ENCODE measurements at regions not wholly inside any gene's neighbourhood (a gene's known extent, or its start where the extent isn't known, plus 50 kb on each side); places are given as distances from the start of the nearest gene placed in this dataset.
A peak's percentile ranks its signal among the peaks of the same experiment; 100 is the strongest.

DNA sequence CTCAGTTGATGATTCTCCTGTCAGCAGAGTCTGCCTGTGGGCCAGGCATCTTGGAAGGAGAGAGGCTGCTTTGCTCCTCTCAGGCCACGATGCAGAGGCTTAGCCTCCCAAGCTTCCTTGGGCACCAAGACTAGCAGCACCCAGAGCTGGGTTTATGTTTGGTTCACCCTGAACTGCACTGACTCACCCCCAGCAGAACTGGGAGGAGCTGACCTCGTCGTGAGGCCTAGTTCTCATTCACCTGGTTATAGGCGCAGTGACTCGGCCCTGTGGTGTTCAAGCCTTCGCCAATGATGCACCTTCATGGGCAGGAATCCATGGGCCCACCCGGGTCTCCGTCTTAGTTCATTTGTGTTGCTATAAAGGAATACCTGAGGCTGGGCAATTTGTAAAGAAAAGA lies 122.0 kb upstream of the ZNF438 start:
- TF ChIP-seq, protein P1, sequence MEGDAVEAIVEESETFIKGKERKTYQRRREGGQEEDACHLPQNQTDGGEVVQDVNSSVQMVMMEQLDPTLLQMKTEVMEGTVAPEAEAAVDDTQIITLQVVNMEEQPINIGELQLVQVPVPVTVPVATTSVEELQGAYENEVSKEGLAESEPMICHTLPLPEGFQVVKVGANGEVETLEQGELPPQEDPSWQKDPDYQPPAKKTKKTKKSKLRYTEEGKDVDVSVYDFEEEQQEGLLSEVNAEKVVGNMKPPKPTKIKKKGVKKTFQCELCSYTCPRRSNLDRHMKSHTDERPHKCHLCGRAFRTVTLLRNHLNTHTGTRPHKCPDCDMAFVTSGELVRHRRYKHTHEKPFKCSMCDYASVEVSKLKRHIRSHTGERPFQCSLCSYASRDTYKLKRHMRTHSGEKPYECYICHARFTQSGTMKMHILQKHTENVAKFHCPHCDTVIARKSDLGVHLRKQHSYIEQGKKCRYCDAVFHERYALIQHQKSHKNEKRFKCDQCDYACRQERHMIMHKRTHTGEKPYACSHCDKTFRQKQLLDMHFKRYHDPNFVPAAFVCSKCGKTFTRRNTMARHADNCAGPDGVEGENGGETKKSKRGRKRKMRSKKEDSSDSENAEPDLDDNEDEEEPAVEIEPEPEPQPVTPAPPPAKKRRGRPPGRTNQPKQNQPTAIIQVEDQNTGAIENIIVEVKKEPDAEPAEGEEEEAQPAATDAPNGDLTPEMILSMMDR (IDR thresholded peaks at IDR 0.05; ENCODE audit: low read depth, low read length, missing control alignments), result no peak
- no peak for DNase-seq (ENCODE audit: extremely low read depth, low read depth)
- H3K4me3 ChIP-seq (replicated peaks; ENCODE audit: low read depth, low read length), result no peak overlapping the region

DNA sequence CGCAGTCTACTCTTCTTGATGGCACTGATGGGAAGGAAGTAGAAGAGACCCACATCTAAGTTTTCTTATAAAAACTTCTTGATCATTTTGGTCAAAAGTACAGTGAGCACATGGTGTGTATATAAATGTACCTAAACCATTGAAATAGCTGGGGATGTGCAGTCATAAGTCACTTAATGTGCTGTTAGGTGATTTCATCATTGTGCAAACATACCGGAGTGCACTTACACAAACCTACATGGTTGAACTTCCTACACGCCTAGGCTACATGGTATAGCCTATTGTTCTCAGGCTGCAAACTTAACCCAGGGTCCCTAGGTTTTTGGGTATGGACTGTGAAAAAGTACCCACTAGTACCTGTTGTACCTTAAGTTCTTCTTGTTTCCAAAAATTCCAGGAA lies 123.3 kb upstream of the ZNF438 start:
- no peak for DNase-seq (ENCODE audit: extremely low read depth, low read depth)
- H3K4me3 ChIP-seq (replicated peaks; ENCODE audit: low read depth, low read length), result no peak overlapping the region
- TF ChIP-seq, protein P1 (IDR thresholded peaks at IDR 0.05; ENCODE audit: low read depth, low read length, missing control alignments), result no peak

DNA sequence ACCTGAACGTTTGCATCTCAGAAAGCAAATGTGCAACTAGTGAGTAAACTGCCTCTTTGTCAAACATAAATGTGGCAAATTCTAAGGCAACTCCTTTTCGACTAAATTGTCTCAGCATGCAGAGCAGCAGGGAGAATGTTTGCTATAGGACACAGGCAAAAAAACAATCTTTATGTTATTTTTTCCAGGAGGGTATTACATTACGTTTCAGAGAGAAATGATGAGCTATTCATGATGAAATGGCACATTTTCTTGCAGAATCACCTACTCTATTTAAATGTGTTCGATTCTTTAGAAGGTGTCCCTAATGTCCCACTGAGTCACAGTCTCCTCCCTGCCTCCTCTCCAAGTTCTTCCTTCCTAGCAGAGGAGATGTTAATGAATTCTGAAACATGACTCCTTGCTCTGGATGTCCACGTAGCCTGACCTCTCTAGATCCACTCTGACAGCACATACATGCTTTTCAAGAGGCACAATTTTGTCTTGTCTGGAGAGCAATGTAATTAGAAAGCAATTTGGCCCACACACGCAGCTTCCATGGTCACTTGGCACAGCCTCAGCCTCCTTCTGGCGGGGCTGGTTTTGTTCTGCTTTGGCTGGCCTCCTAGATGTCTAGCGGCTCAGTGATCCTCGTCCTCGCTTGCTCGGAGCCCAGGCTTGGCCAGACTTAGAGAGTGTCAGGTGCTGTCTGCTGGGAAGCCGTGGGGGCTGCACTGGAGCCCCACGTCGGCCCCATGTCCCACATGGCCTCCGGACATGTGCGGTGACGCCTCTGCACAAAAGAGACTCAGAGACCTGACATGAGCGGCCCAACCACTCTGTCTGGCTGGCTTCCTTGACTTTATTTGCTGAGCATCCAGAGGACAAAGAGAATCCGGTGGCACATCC lies 125.7 kb upstream of the ZNF438 start:
- no peak overlapping the region for H3K4me3 ChIP-seq (replicated peaks; ENCODE audit: low read depth, low read length)
- DNase-seq (ENCODE audit: extremely low read depth, low read depth), result peak; percentile 26
- TF ChIP-seq, protein P1 (IDR thresholded peaks at IDR 0.05; ENCODE audit: low read depth, low read length, missing control alignments), result no peak

DNA sequence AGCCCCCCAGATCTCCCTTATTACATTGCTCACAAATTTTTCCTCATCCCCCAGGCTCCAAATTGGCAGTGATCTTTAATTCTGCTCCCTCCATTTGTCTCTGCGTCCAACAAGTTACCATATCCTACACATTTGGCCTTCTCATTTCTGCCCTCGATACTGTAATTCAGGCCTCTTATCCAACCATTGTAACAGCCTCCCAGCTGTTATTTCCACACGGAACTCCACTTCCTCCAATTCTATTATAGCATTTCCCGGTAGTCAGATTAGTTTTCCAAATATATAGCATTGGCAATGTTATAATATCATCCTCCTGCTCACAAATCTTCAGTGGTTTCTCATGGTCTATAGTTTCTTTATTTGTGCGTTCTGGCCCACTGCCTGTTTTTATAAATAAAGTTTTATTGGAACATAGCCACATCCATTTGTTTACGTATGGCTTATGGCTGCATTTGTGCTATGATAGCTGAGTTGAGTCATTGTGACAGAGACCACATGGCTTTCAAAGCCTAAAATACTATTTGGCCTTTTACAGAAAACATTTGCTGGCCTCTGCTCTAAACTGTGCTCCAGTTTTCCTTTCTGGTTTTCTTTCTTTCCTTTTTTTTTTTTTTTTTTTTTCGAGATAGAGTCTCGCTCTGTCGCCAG lies 126.5 kb upstream of the ZNF438 start:
- no peak for DNase-seq (ENCODE audit: extremely low read depth, low read depth)
- H3K4me3 ChIP-seq (replicated peaks; ENCODE audit: low read depth, low read length), result no peak overlapping the region
- TF ChIP-seq, protein P1 (IDR thresholded peaks at IDR 0.05; ENCODE audit: low read depth, low read length, missing control alignments), result no peak

DNA sequence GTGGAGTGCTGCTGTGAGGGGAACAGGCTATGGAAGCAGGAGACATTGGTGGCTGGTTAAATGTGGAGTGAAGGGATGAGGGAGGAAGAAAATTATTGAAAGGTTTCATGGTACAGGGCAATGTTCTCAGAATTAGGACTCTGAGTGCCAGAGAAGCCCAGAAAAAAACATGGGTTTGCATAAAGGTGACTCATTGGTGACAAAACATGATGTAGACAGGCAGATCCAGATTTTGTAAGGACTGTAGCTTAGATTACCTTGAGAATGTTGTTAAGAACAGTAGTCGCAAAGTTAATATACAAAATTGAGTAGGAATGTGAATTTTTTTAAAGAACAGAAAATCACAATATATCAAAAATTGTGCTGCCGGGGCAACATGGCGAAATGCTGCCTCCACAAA lies 134.9 kb upstream of the ZNF438 start:
- DNase-seq (ENCODE audit: extremely low read depth, low read depth), result no peak
- no peak overlapping the region for H3K4me3 ChIP-seq (replicated peaks; ENCODE audit: low read depth, low read length)
- TF ChIP-seq, protein P1 (IDR thresholded peaks at IDR 0.05; ENCODE audit: low read depth, low read length, missing control alignments), result no peak

DNA sequence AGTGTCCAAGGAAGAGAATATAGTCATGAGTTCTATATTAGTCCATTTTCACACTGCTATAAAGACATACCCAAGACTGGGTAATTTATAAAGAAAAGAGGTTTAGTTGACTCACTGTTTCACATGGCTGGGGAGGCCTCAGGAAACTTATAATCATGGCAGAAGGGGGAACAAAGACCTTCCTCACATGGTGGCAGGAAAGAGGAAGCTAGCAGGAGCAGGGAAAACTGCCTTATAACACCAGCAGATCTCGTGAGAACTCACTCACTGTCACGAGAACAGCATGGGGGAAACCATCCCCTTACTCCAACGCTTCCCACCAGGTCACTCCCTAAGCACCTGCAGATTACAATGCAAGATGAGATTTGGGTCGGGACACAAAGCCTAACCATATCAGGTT lies 139.0 kb upstream of the ZNF438 start:
- TF ChIP-seq, protein P1 (IDR thresholded peaks at IDR 0.05; ENCODE audit: low read depth, low read length, missing control alignments), result no peak
- no peak overlapping the region for H3K4me3 ChIP-seq (replicated peaks; ENCODE audit: low read depth, low read length)
- DNase-seq (ENCODE audit: extremely low read depth, low read depth), result no peak

Measured in HFF-Myc (cell line).